ENCODE measurements at regions not wholly inside any gene's neighbourhood (a gene's known extent, or its start where the extent isn't known, plus 50 kb on each side); places are given as distances from the start of the nearest gene placed in this dataset.

GRCh38 chr13:108460746-108461145 lies 168.7 kb upstream of the MYO16 start:
- TF ChIP-seq POLR2A (IDR thresholded peaks at IDR 0.05; ENCODE audit: low read depth, low read length) (no peak), MAX (IDR thresholded peaks at IDR 0.05; ENCODE audit: insufficient read depth, insufficient read length) (no peak)
